Liver (tissue), 8 donors: ENCODE measurements at regions not wholly inside any gene's neighbourhood (a gene's known extent, or its start where the extent isn't known, plus 50 kb on each side); places are given as distances from the start of the nearest gene placed in this dataset.

Experiments
- DNase-seq: peaks from one replicate; pipeline ENCODE4 v3.0.0-alpha.2; 2017; ENCODE audit warnings: low spot score
- H3K27ac ChIP-seq, 2 donors: one replicate each; pipeline ENCODE4 v1.7.0; 2013; ENCODE audit warnings: inconsistent platforms in 2 of 2, low read length in 2 of 2, control low read depth in 1 of 2, low read depth in 1 of 2, mild to moderate bottlenecking in 1 of 2
- H3K27me3 ChIP-seq, 4 donors: one replicate each; pipeline versions ENCODE4 v1.6.1 to v1.7.0; 2013; ENCODE audit warnings: low read length in 3 of 4, inconsistent platforms in 1 of 4, mild to moderate bottlenecking in 1 of 4, moderate library complexity in 1 of 4; ENCODE audit not compliant: control insufficient read depth in 4 of 4, insufficient read depth in 4 of 4
- H3K36me3 ChIP-seq, 4 donors: one replicate each; pipeline versions ENCODE4 v1.6.1 to v1.7.0; 2013; ENCODE audit warnings: low read length in 3 of 4, mild to moderate bottlenecking in 3 of 4, low read depth in 1 of 4, moderate library complexity in 1 of 4; ENCODE audit not compliant: control insufficient read depth in 4 of 4, insufficient read depth in 3 of 4
- H3K4me1 ChIP-seq, 4 donors: one replicate each; pipeline versions ENCODE4 v1.6.1 to v1.7.0; 2013; ENCODE audit warnings: low read length in 3 of 4, mild to moderate bottlenecking in 3 of 4, moderate library complexity in 1 of 4; ENCODE audit not compliant: control insufficient read depth in 4 of 4, insufficient read depth in 4 of 4
- H3K4me3 ChIP-seq, 3 donors: one replicate each; pipeline versions ENCODE4 v1.6.1 to v1.7.0; 2013; ENCODE audit warnings: low read length in 3 of 3, control low read depth in 1 of 3, low read depth in 1 of 3, mild to moderate bottlenecking in 1 of 3
- H3K9ac ChIP-seq, 2 donors: one replicate each; pipeline ENCODE4 v1.7.0; 2013; ENCODE audit warnings: low read length in 2 of 2, mild to moderate bottlenecking in 2 of 2, moderate library complexity in 2 of 2, control low read depth in 1 of 2, low read depth in 1 of 2
- H3K9me3 ChIP-seq, 4 donors: one replicate each; pipeline versions ENCODE4 v1.6.1 to v1.7.0; 2013; ENCODE audit warnings: low read length in 3 of 4; ENCODE audit not compliant: control insufficient read depth in 4 of 4
- FOXA1 ChIP-seq: IDR thresholded peaks from 2 replicates; pipeline ENCODE4 v1.6.1; 2016; ENCODE audit warnings: antibody characterized with exemption
- FOXA2 ChIP-seq: IDR thresholded peaks from 2 replicates; pipeline ENCODE4 v1.6.1; 2016; ENCODE audit warnings: antibody characterized with exemption
- GABPA ChIP-seq, 2 donors: IDR thresholded peaks in 1 of 2; conservative IDR thresholded peaks in 1 of 2; 2 replicates each; pipeline ENCODE4 v1.6.1; 2016; ENCODE audit warnings: antibody characterized with exemption in 2 of 2, mild to moderate bottlenecking in 1 of 2, moderate library complexity in 1 of 2
- HNF4A ChIP-seq, 2 donors: conservative IDR thresholded peaks; 2 replicates each; pipeline ENCODE4 v1.6.1; 2016; ENCODE audit warnings: antibody characterized with exemption in 2 of 2, mild to moderate bottlenecking in 2 of 2
- HNF4G ChIP-seq: IDR thresholded peaks from 2 replicates; pipeline ENCODE4 v1.6.1; 2016; ENCODE audit warnings: antibody characterized with exemption
- JUND ChIP-seq, 2 donors: IDR thresholded peaks; 2 replicates each; pipeline ENCODE4 v1.6.1; 2016; ENCODE audit warnings: antibody characterized with exemption in 2 of 2
- NR2F2 ChIP-seq: IDR thresholded peaks from 2 replicates; pipeline ENCODE4 v1.6.1; 2016; ENCODE audit warnings: antibody characterized with exemption
- RAD21 ChIP-seq, 2 donors: IDR thresholded peaks; 2 replicates each; pipeline ENCODE4 v1.6.1; 2016; ENCODE audit warnings: antibody characterized with exemption in 2 of 2, mild to moderate bottlenecking in 2 of 2
- RXRA ChIP-seq, 2 donors: IDR thresholded peaks; 2 replicates each; pipeline ENCODE4 v1.6.1; 2017 to 2018; ENCODE audit warnings: antibody characterized with exemption in 2 of 2, mild to moderate bottlenecking in 1 of 2
- SP1 ChIP-seq: IDR thresholded peaks from 2 replicates; pipeline ENCODE4 v1.6.1; 2018; ENCODE audit warnings: antibody characterized with exemption, mild to moderate bottlenecking
- TAF1 ChIP-seq: conservative IDR thresholded peaks from 2 replicates; pipeline ENCODE4 v1.6.1; 2016; ENCODE audit warnings: antibody characterized with exemption, mild to moderate bottlenecking
- YY1 ChIP-seq: IDR thresholded peaks from 2 replicates; pipeline ENCODE4 v1.6.1; 2016; ENCODE audit warnings: antibody characterized with exemption, mild to moderate bottlenecking
- WGBS: extraction: QIAGEN DNeasy Blood & Tissue Kit; methylation state at CpG from one replicate; pipeline ENCODE4 v1.1.7; 2013; 5-methylcytosine and 5-hydroxymethylcytosine counted together
- TF ChIP-seq, protein P1 (sequence below): IDR thresholded peaks from 2 replicates; pipeline ENCODE4 v1.6.1; 2016; ENCODE audit warnings: antibody characterized with exemption
- TF ChIP-seq, protein P2 (sequence below): IDR thresholded peaks from 2 replicates; pipeline ENCODE4 v1.6.1; 2016; ENCODE audit warnings: antibody characterized with exemption
- TF ChIP-seq, protein P3 (sequence below): fragments of 150-350 bp; IDR thresholded peaks from 2 replicates; pipeline ENCODE4 v1.5.1; 2017; ENCODE audit warnings: improper control_type of control experiment, low read depth, low read length; ENCODE audit not compliant: missing input control
- TF ChIP-seq, protein P4 (sequence below): IDR thresholded peaks from 2 replicates; pipeline ENCODE4 v1.6.1; 2016; ENCODE audit warnings: antibody characterized with exemption, mild to moderate bottlenecking
- TF ChIP-seq, protein P5 (sequence below): IDR thresholded peaks from 2 replicates; pipeline ENCODE4 v1.6.1; 2016; ENCODE audit warnings: antibody characterized with exemption
- donor health status: healthy.
- donor health status: healthy.
- donor health status: healthy.
- donor health status: healthy.
- donor health status: healthy.

DNA sequence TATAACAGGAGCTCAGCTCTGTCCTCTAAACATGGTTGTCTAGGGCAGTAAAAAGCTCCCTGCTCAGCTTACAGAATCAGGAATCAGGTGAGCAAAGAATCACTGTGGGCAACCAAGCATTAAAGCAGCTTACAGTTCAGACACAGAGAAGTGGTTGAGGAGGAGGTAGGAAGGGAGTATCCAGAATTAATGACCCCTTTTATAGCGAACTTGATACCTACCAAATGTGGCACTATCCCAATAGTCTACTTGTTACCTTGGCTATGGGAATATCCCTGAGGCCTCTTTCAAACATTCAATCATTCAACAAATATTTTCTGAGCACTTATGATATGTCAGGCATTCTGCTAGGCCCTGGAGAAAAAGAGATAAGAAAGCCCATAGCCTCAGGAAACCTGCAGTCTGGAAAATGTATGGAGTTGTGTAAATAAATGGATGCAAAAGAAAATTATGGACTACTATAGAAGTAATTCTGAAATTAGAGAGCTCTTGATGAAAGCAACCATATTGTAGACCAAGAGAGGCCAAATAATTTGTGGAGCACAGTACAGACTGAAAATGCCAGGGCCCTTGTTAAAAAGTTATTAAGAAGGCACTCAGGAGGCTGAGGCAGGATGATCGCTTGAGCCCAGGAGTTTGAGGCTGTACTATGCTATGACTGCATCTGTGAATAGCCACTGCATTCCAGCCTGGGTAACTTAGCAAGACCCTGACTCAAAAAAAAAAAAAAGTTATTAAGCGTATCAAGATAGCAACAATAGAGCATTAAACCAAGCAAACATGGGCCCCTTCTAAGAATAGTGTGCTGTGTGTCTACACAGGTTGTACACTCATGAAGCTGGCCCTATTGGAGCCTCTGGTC is 134.0 kb upstream of the CPSF6 start:
- Histone ChIP-seq H3K36me3 (no peaks in the 10 kb centered on the region), H3K4me1 (peaks cover 7 to 26% (median 20%) of the 10 kb centered on the region in 4 donors), H3K27ac (no peak overlapping the region), H3K9me3 (no peaks in the 10 kb centered on the region), H3K27me3 (no peaks in the 10 kb centered on the region), H3K9ac (no peak overlapping the region), H3K4me3 (no peak overlapping the region)
- DNase-seq, result no peak
- WGBS, result 95% methylated on average over 3 of the region's 3 CpGs
- no peak for TF ChIP-seq RXRA (IDR thresholded peaks at IDR 0.05)
- no peak for TF ChIP-seq RAD21 (IDR thresholded peaks at IDR 0.05)
- TF ChIP-seq TAF1, result no peak
- TF ChIP-seq GABPA (IDR thresholded peaks at IDR 0.05 in 1 of 2, conservative IDR thresholded peaks at IDR 0.05 in 1 of 2), result no peak
- TF ChIP-seq, protein P1, sequence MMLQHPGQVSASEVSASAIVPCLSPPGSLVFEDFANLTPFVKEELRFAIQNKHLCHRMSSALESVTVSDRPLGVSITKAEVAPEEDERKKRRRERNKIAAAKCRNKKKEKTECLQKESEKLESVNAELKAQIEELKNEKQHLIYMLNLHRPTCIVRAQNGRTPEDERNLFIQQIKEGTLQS, result no peak
- TF ChIP-seq, protein P2, sequence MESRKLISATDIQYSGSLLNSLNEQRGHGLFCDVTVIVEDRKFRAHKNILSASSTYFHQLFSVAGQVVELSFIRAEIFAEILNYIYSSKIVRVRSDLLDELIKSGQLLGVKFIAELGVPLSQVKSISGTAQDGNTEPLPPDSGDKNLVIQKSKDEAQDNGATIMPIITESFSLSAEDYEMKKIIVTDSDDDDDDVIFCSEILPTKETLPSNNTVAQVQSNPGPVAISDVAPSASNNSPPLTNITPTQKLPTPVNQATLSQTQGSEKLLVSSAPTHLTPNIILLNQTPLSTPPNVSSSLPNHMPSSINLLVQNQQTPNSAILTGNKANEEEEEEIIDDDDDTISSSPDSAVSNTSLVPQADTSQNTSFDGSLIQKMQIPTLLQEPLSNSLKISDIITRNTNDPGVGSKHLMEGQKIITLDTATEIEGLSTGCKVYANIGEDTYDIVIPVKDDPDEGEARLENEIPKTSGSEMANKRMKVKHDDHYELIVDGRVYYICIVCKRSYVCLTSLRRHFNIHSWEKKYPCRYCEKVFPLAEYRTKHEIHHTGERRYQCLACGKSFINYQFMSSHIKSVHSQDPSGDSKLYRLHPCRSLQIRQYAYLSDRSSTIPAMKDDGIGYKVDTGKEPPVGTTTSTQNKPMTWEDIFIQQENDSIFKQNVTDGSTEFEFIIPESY, result no peak
- TF ChIP-seq, protein P3, sequence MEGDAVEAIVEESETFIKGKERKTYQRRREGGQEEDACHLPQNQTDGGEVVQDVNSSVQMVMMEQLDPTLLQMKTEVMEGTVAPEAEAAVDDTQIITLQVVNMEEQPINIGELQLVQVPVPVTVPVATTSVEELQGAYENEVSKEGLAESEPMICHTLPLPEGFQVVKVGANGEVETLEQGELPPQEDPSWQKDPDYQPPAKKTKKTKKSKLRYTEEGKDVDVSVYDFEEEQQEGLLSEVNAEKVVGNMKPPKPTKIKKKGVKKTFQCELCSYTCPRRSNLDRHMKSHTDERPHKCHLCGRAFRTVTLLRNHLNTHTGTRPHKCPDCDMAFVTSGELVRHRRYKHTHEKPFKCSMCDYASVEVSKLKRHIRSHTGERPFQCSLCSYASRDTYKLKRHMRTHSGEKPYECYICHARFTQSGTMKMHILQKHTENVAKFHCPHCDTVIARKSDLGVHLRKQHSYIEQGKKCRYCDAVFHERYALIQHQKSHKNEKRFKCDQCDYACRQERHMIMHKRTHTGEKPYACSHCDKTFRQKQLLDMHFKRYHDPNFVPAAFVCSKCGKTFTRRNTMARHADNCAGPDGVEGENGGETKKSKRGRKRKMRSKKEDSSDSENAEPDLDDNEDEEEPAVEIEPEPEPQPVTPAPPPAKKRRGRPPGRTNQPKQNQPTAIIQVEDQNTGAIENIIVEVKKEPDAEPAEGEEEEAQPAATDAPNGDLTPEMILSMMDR, result no peak
- TF ChIP-seq SP1, result no peak
- TF ChIP-seq FOXA2, result no peak
- TF ChIP-seq NR2F2, result no peak
- TF ChIP-seq, protein P4, sequence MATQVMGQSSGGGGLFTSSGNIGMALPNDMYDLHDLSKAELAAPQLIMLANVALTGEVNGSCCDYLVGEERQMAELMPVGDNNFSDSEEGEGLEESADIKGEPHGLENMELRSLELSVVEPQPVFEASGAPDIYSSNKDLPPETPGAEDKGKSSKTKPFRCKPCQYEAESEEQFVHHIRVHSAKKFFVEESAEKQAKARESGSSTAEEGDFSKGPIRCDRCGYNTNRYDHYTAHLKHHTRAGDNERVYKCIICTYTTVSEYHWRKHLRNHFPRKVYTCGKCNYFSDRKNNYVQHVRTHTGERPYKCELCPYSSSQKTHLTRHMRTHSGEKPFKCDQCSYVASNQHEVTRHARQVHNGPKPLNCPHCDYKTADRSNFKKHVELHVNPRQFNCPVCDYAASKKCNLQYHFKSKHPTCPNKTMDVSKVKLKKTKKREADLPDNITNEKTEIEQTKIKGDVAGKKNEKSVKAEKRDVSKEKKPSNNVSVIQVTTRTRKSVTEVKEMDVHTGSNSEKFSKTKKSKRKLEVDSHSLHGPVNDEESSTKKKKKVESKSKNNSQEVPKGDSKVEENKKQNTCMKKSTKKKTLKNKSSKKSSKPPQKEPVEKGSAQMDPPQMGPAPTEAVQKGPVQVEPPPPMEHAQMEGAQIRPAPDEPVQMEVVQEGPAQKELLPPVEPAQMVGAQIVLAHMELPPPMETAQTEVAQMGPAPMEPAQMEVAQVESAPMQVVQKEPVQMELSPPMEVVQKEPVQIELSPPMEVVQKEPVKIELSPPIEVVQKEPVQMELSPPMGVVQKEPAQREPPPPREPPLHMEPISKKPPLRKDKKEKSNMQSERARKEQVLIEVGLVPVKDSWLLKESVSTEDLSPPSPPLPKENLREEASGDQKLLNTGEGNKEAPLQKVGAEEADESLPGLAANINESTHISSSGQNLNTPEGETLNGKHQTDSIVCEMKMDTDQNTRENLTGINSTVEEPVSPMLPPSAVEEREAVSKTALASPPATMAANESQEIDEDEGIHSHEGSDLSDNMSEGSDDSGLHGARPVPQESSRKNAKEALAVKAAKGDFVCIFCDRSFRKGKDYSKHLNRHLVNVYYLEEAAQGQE, result no peak
- TF ChIP-seq, protein P5, sequence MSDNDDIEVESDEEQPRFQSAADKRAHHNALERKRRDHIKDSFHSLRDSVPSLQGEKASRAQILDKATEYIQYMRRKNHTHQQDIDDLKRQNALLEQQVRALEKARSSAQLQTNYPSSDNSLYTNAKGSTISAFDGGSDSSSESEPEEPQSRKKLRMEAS, result no peak
- no peak for TF ChIP-seq HNF4A (conservative IDR thresholded peaks at IDR 0.05)
- no peak for TF ChIP-seq HNF4G
- TF ChIP-seq YY1, result no peak
- no peak for TF ChIP-seq JUND (IDR thresholded peaks at IDR 0.05)
- TF ChIP-seq FOXA1, result no peak
